ENCODE measurements at regions not wholly inside any gene's neighbourhood (a gene's known extent, or its start where the extent isn't known, plus 50 kb on each side); places are given as distances from the start of the nearest gene placed in this dataset.
"Not testable (repeated sequence)": the region's sequence is repeated elsewhere in the genome, so short reads cannot be mapped to it uniquely, and the experiment has no call there.

DNA sequence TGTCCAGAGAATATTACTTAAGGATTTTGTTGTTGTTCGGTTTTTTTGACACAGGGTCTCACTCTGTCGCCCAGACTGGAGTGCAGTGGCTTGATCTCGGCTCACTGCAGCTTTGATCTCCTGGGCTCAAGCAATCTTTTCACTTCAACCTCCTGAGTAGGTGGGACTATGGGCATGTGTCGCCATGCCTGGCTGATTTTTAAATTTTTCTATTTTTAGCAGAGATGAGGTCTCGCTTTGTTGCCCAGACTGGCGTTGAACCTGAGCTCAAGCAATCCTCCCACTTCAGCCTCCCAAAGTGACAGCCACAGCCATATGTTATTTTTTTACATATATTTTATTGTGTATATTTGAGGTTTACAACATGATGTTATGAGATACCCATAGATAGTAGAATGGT, 86.8 kb upstream of the UMPS start:
- H3K4me3 ChIP-seq (replicated peaks in 1 of 2; ENCODE audit: low read depth in 2 of 2, low read length in 2 of 2): no peak overlapping the region
- no peak for TF ChIP-seq CTCF (IDR thresholded peaks at IDR 0.05; ENCODE audit: low read depth, low read length)
- no peak for DNase-seq (ENCODE audit: low read depth in 2 of 2)

GRCh38 chr3:124646186-124646585, 84.1 kb upstream of the UMPS start:
- DNase-seq (ENCODE audit: low read depth in 2 of 2); H3K4me3 ChIP-seq (replicated peaks in 1 of 2; ENCODE audit: low read depth in 2 of 2, low read length in 2 of 2): not testable (repeated sequence)

DNA sequence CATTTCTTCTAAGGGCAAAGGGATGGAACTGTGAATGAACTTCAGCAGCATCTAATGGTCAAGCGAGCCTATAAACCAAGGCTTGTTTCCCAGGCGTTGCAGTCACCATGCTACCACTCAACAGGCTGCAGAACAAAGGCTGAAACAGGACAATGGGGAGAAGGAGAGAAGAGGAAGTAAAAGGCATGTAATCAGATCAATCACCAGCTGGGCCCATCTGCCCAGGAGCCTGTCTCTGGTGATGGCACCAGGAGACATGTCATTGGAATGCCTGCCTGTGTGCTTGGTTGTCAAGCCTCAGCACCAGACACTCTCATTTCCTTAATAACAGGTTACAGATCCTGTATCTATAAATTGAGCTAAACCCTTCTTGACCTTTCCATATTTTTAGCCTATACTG, 81.7 kb upstream of the UMPS start:
- TF ChIP-seq CTCF (IDR thresholded peaks at IDR 0.05; ENCODE audit: low read depth, low read length): no peak
- H3K4me3 ChIP-seq (replicated peaks in 1 of 2; ENCODE audit: low read depth in 2 of 2, low read length in 2 of 2): no peak overlapping the region
- DNase-seq (ENCODE audit: low read depth in 2 of 2): no peak

DNA sequence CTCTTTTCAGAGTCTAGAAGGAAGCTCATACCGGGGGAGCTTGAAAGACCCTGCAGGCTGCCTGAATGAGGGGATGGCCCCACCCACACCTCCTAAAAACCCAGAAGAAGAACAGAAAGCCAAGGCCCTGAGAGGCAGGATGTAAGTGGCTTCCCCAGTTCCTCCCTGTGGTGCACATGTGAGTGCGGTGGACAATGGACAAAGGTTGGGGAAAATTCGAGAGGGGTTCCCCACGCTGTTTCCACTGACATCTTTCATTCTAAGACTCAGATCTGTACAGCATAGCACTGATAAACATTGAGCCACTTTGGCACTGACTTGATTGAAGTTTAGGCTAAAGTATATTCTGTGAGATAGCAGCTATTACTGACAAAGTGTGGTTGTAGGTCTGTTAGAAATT, 79.5 kb upstream of the UMPS start:
- no peak for DNase-seq (ENCODE audit: low read depth in 2 of 2)
- H3K4me3 ChIP-seq (replicated peaks in 1 of 2; ENCODE audit: low read depth in 2 of 2, low read length in 2 of 2): no peak overlapping the region

GRCh38 chr3:124651416-124651815, 78.8 kb upstream of the UMPS start:
- not testable (repeated sequence) for H3K4me3 ChIP-seq (replicated peaks in 1 of 2; ENCODE audit: low read depth in 2 of 2, low read length in 2 of 2); DNase-seq (ENCODE audit: low read depth in 2 of 2)

More for the DNA sequence above, 79.5 kb upstream of the UMPS start:
- TF ChIP-seq CTCF (IDR thresholded peaks at IDR 0.05; ENCODE audit: low read depth, low read length): no peak

- TF ChIP-seq CTCF (IDR thresholded peaks at IDR 0.05; ENCODE audit: low read depth, low read length): no peak
- DNase-seq (ENCODE audit: low read depth in 2 of 2): no peak
- H3K4me3 ChIP-seq (replicated peaks in 1 of 2; ENCODE audit: low read depth in 2 of 2, low read length in 2 of 2): no peak overlapping the region
Observed at GRCh38 chr3:124652009-124652408, 78.2 kb upstream of the UMPS start.

- no peak for DNase-seq (ENCODE audit: low read depth in 2 of 2)
- no peak for TF ChIP-seq CTCF (IDR thresholded peaks at IDR 0.05; ENCODE audit: low read depth, low read length)
Observed at GRCh38 chr3:124653071-124653796, 77.0 kb upstream of the UMPS start.

DNA sequence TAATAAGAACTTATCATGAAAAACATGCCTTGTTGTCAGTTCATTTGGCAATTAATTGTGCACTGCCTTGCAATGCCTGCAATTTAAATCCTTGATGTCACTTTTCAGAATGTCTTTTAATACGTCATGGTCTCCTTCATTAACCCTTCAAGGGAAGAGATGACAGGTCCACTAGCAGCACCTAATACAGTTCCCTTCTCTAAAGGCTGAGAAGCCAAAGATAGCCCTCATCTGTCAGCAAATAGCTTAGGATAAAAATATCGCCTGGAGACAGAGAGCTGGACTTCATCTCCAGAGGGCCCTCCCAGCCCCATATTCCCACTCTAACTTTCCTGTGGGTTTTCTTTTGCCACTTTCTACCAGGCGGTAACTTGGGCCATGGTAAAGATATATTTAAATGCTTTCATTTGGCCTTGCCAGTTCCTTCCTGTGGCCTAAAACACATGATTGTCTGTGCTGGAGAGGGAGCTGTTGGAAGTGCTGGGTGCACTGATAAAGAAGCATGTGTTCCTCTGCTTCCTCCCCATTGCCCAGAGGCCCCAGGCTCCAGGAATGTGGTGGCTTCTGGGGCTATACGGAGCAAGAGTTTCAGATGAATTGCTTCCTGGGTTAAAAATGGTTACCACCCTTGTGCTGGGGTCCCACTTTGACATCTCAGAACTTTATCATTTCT, 76.3 kb upstream of the UMPS start:
- H3K4me3 ChIP-seq (replicated peaks in 1 of 2; ENCODE audit: low read depth in 2 of 2, low read length in 2 of 2): no peak overlapping the region
- DNase-seq (ENCODE audit: low read depth in 2 of 2): no peak
- TF ChIP-seq CTCF (IDR thresholded peaks at IDR 0.05; ENCODE audit: low read depth, low read length): no peak

More at GRCh38 chr3:124653071-124653796, 77.0 kb upstream of the UMPS start:
- no peak overlapping the region for H3K4me3 ChIP-seq (replicated peaks in 1 of 2; ENCODE audit: low read depth in 2 of 2, low read length in 2 of 2)
